ENCODE measurements at regions not wholly inside any gene's neighbourhood (a gene's known extent, or its start where the extent isn't known, plus 50 kb on each side); places are given as distances from the start of the nearest gene placed in this dataset.
"Not testable (repeated sequence)": the region's sequence is repeated elsewhere in the genome, so short reads cannot be mapped to it uniquely, and the experiment has no call there.

GRCh38 chr2:208939852-208940251 lies 484.0 kb upstream of the MAP2 start:
- DNase-seq = no peak

GRCh38 chr2:208945719-208946256 lies 478.1 kb upstream of the MAP2 start:
- no peak for DNase-seq

GRCh38 chr2:208948073-208948472 lies 475.8 kb upstream of the MAP2 start:
- DNase-seq = no peak

- no peak for DNase-seq
Measured at GRCh38 chr2:208970070-208970469, 453.8 kb upstream of the MAP2 start.

GRCh38 chr2:208977582-208977981 lies 446.3 kb upstream of the MAP2 start:
- no peak for DNase-seq

GRCh38 chr2:208978946-208979345 lies 444.9 kb upstream of the MAP2 start:
- no peak for DNase-seq

- no peak for DNase-seq
Measured at GRCh38 chr2:208980321-208980720, 443.5 kb upstream of the MAP2 start.

- DNase-seq = no peak
Measured at GRCh38 chr2:208982831-208983230, 441.0 kb upstream of the MAP2 start.

- DNase-seq = no peak
Measured at GRCh38 chr2:208983486-208983885, 440.4 kb upstream of the MAP2 start.

- no peak for DNase-seq
Measured at GRCh38 chr2:208984376-208985090, 439.3 kb upstream of the MAP2 start.

- DNase-seq = no peak
Measured at GRCh38 chr2:208985644-208986043, 438.2 kb upstream of the MAP2 start.

GRCh38 chr2:208990716-208991115 lies 433.1 kb upstream of the MAP2 start:
- DNase-seq = no peak

GRCh38 chr2:208999911-209000310 lies 423.9 kb upstream of the MAP2 start:
- DNase-seq = no peak

- no peak for DNase-seq
Measured at GRCh38 chr2:209002054-209002453, 421.8 kb upstream of the MAP2 start.

GRCh38 chr2:209005371-209005770 lies 418.5 kb upstream of the MAP2 start:
- no peak for DNase-seq

GRCh38 chr2:209008636-209009287 lies 415.1 kb upstream of the MAP2 start:
- no peak for DNase-seq

GRCh38 chr2:209018633-209019032 lies 405.2 kb upstream of the MAP2 start:
- not testable (repeated sequence) for DNase-seq

- no peak for DNase-seq
Measured at GRCh38 chr2:209029249-209029648, 394.6 kb upstream of the MAP2 start.

- no peak for DNase-seq
Measured at GRCh38 chr2:209044307-209044706, 379.5 kb upstream of the MAP2 start.

- DNase-seq = no peak
Measured at GRCh38 chr2:209046163-209046562, 377.7 kb upstream of the MAP2 start.

- no peak for DNase-seq
Measured at GRCh38 chr2:209049608-209050007, 374.2 kb upstream of the MAP2 start.

GRCh38 chr2:209062210-209062609 lies 361.6 kb upstream of the MAP2 start:
- DNase-seq = no peak

GRCh38 chr2:209070262-209070661 lies 353.6 kb upstream of the MAP2 start:
- DNase-seq = no peak

GRCh38 chr2:209073151-209073550 lies 350.7 kb upstream of the MAP2 start:
- DNase-seq = no peak

GRCh38 chr2:209074711-209075110 lies 349.1 kb upstream of the MAP2 start:
- no peak for DNase-seq
